Astrocyte (in vitro differentiated cells and primary cell): ENCODE measurements at regions not wholly inside any gene's neighbourhood (a gene's known extent, or its start where the extent isn't known, plus 50 kb on each side); places are given as distances from the start of the nearest gene placed in this dataset.

Experiments used
- DNase-seq: peaks from one replicate; pipeline ENCODE4 v3.0.0-alpha.2; 2010; ENCODE audit warnings: low read depth
- FAIRE-seq: peaks from 2 replicates; lab custom pipeline; 2011; peaks lifted over from hg19 to GRCh38; lab: Jason Lieb, UNC
- H2AFZ ChIP-seq: 2 replicates; pipeline ENCODE4 v1.6.0; 2012; ENCODE audit warnings: low read depth, low read length, inconsistent platforms
- H3K27ac ChIP-seq: 2 replicates; pipeline ENCODE4 v1.5.1; 2011; ENCODE audit warnings: low read depth, low read length, inconsistent platforms
- H3K27me3 ChIP-seq: 2 replicates; pipeline ENCODE4 v1.6.0; 2011; ENCODE audit warnings: low read length, inconsistent platforms; ENCODE audit not compliant: insufficient read depth
- H3K36me3 ChIP-seq: 2 replicates; pipeline ENCODE4 v1.5.1; 2011; ENCODE audit warnings: low read length, inconsistent platforms; ENCODE audit not compliant: insufficient read depth
- H3K4me1 ChIP-seq: 2 replicates; pipeline ENCODE4 v1.5.1; 2011; ENCODE audit warnings: low read length, inconsistent platforms; ENCODE audit not compliant: insufficient read depth
- H3K4me2 ChIP-seq: 2 replicates; pipeline ENCODE4 v1.6.0; 2012; ENCODE audit warnings: low read length, inconsistent platforms
- H3K4me3 ChIP-seq: 2 replicates; pipeline ENCODE4 v1.5.1; 2011; ENCODE audit warnings: low read depth, mild to moderate bottlenecking, low read length, inconsistent platforms; ENCODE audit not compliant: insufficient read depth
- H3K79me2 ChIP-seq: 2 replicates; pipeline ENCODE4 v1.6.0; 2012; ENCODE audit warnings: mild to moderate bottlenecking, low read length, inconsistent platforms; ENCODE audit not compliant: insufficient read depth
- H3K9ac ChIP-seq: 2 replicates; pipeline ENCODE4 v1.6.0; 2012; ENCODE audit warnings: mild to moderate bottlenecking, low read length, inconsistent platforms
- H3K9me3 ChIP-seq: 2 replicates; pipeline ENCODE4 v1.5.1; 2012; ENCODE audit warnings: low read depth, mild to moderate bottlenecking, low read length, inconsistent platforms; ENCODE audit not compliant: insufficient read depth
- H4K20me1 ChIP-seq: 2 replicates; pipeline ENCODE4 v1.6.0; 2012; ENCODE audit warnings: low read length, inconsistent platforms; ENCODE audit not compliant: insufficient read depth
- H3K27ac Mint-ChIP-seq: one replicate; pipeline ENCODE4 v1.8.0; 2021; ENCODE audit warnings: mild to moderate bottlenecking, mixed read lengths; ENCODE audit not compliant: unreplicated experiment
- H3K27me3 Mint-ChIP-seq: one replicate; pipeline ENCODE4 v1.8.0; 2021; ENCODE audit warnings: low read depth, mixed read lengths; ENCODE audit not compliant: unreplicated experiment
- H3K36me3 Mint-ChIP-seq: one replicate; pipeline ENCODE4 v1.8.0; 2021; ENCODE audit warnings: low read depth, mixed read lengths; ENCODE audit not compliant: unreplicated experiment
- H3K4me1 Mint-ChIP-seq: one replicate; pipeline ENCODE4 v1.8.0; 2021; ENCODE audit warnings: low read depth, mixed read lengths; ENCODE audit not compliant: unreplicated experiment
- H3K4me3 Mint-ChIP-seq: one replicate; pipeline ENCODE4 v1.8.0; 2021; ENCODE audit warnings: mild to moderate bottlenecking, moderate library complexity, mixed read lengths; ENCODE audit not compliant: unreplicated experiment
- H3K9me3 Mint-ChIP-seq: one replicate; pipeline ENCODE4 v1.8.0; 2021; ENCODE audit warnings: mild to moderate bottlenecking, mixed read lengths; ENCODE audit not compliant: unreplicated experiment
- CTCF ChIP-seq: IDR thresholded peaks from 2 replicates; pipeline ENCODE4 v1.5.1; 2011; ENCODE audit warnings: low read depth, mild to moderate bottlenecking, inconsistent platforms, low read length, moderate library complexity; ENCODE audit not compliant: insufficient read depth
- EZH2 ChIP-seq: IDR thresholded peaks from 2 replicates; pipeline ENCODE4 v1.6.1; 2012; ENCODE audit warnings: mild to moderate bottlenecking, low read length, inconsistent platforms; ENCODE audit not compliant: insufficient read depth

GRCh38 chr9:117526674-117527073, 111.8 kb upstream of the ASTN2 start:
- TF ChIP-seq EZH2: no peak
- no peak overlapping the region for H3K4me3 Mint-ChIP-seq

DNA sequence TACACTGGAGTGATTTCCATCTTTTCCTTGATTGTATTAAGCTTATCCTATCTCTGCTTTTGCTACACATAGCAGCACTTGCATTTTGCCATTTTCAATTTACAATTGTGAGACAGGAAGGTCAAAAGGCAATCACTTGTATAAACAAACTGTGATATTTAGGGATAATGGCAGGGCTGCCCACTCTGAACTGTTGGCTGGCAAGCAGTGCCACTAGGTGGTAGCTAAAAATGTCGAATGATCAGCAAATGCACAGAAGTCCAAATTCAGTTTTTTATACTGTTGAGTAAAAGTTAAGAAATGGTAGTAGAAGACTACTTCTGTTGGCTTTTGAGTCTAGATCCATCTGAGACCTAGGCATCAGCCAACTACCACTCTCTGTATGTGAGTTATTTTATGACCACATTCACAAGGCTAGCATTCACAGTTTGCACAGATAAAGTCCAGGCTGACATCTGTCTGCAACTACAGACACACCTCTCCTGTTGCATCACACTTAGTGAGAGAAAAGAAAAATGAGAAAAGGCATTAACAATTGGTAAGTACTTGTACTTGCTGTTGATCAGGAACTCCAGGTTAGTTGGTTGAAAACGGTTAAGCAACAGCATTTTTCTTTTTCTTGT, 108.8 kb upstream of the ASTN2 start:
- Histone ChIP-seq H2AFZ (no peak overlapping the region), H3K9ac (no peak overlapping the region), H3K27me3 (no peaks in the 10 kb centered on the region), H3K4me3 (no peak overlapping the region), H3K4me1 (no peaks in the 10 kb centered on the region), H3K79me2 (no peaks in the 10 kb centered on the region), H3K27ac (no peak overlapping the region), H3K9me3 (no peaks in the 10 kb centered on the region), H3K36me3 (no peaks in the 10 kb centered on the region), H4K20me1 (no peaks in the 10 kb centered on the region), H3K4me2 (no peak overlapping the region)
- Mint-ChIP-seq H3K27ac (no peak overlapping the region), H3K27me3 (no peaks in the 10 kb centered on the region), H3K36me3 (no peaks in the 10 kb centered on the region), H3K9me3 (peaks cover 3% of the 10 kb centered on the region), H3K4me3 (no peak overlapping the region), H3K4me1 (no peaks in the 10 kb centered on the region)
- FAIRE-seq (no peak), DNase-seq (no peak)
- no peak for TF ChIP-seq EZH2

More at GRCh38 chr9:117526674-117527073, 111.8 kb upstream of the ASTN2 start:
- no peak overlapping the region for H3K27ac ChIP-seq
- no peak overlapping the region for H3K9ac ChIP-seq
- no peaks in the 10 kb centered on the region for H3K79me2 ChIP-seq
- DNase-seq (no peak), FAIRE-seq (no peak)
- no peaks in the 10 kb centered on the region for H3K36me3 ChIP-seq
- no peak overlapping the region for H3K4me2 ChIP-seq
- H2AFZ ChIP-seq: no peak overlapping the region
- H4K20me1 ChIP-seq: no peaks in the 10 kb centered on the region
- Mint-ChIP-seq H3K27ac (no peak overlapping the region), H3K9me3 (peaks cover 3% of the 10 kb centered on the region), H3K27me3 (no peaks in the 10 kb centered on the region), H3K4me1 (no peaks in the 10 kb centered on the region), H3K36me3 (no peaks in the 10 kb centered on the region)
- no peak overlapping the region for H3K4me3 ChIP-seq
- H3K27me3 ChIP-seq: no peaks in the 10 kb centered on the region
- no peaks in the 10 kb centered on the region for H3K9me3 ChIP-seq
- H3K4me1 ChIP-seq: no peaks in the 10 kb centered on the region

DNA sequence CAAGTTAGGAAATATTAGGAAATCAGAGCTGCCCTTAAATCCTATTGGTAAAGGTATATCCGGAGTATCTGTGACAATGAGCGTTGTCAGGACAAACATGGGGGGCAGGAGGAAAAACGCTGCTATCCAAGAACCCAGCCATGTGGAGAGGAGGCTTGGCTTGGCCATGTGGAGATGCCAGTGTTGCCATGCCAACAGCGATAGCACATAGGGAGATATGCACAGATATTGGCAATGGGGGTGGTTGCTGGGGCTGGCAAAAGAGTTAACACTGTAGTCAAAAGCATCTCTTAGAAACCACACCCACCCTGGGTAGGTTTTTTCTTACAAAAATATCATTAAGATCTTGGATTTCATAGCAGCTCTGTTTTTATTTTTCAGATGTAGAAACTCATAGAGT, 106.4 kb upstream of the ASTN2 start:
- Histone ChIP-seq H3K4me3 (no peak overlapping the region), H2AFZ (no peak overlapping the region), H3K9me3 (no peaks in the 10 kb centered on the region), H3K36me3 (no peaks in the 10 kb centered on the region), H4K20me1 (no peaks in the 10 kb centered on the region), H3K4me1 (no peaks in the 10 kb centered on the region), H3K4me2 (no peak overlapping the region), H3K27ac (no peak overlapping the region), H3K79me2 (no peaks in the 10 kb centered on the region), H3K27me3 (no peaks in the 10 kb centered on the region), H3K9ac (no peak overlapping the region)
- peaks cover 3% of the 10 kb centered on the region for H3K36me3 Mint-ChIP-seq
- DNase-seq: no peak
- no peak overlapping the region for H3K4me3 Mint-ChIP-seq
- no peaks in the 10 kb centered on the region for H3K4me1 Mint-ChIP-seq
- peaks cover 2% of the 10 kb centered on the region for H3K27me3 Mint-ChIP-seq
- no peak for FAIRE-seq
- H3K9me3 Mint-ChIP-seq: peaks cover 5% of the 10 kb centered on the region
- H3K27ac Mint-ChIP-seq: no peak overlapping the region
- no peak for TF ChIP-seq CTCF
- no peak for TF ChIP-seq EZH2
